ENCODE measurements at regions not wholly inside any gene's neighbourhood (a gene's known extent, or its start where the extent isn't known, plus 50 kb on each side); places are given as distances from the start of the nearest gene placed in this dataset.

DNA sequence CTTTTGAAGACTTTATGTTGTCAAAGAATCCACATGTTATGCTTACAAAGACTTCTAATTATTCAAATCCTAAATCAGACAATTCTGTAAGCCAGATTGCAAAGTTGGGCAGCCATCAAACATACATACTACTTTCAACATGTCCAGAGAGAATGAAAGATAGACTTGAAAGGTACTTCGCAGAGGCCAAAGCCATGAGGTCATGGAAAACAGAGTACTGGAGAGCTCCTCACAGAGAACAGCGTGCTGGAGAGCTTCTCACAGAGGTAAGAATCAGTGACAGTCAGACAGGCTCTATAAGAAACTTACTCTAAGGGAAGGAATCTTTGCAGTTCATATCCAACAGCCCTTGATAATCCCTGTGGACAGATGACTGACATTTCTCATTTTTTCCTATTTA, 400.2 kb downstream of the GJA1 start:
- TF ChIP-seq CTCF (IDR thresholded peaks at IDR 0.05): no peak
- no peak for TF ChIP-seq POLR2AphosphoS5 (IDR thresholded peaks at IDR 0.05; ENCODE audit: low read depth, low read length)
- no peak for TF ChIP-seq TCF7L2 (IDR thresholded peaks at IDR 0.05; ENCODE audit: low read depth, low read length)

Data from Panc1 (cell line).